ENCODE measurements at regions not wholly inside any gene's neighbourhood (a gene's known extent, or its start where the extent isn't known, plus 50 kb on each side); places are given as distances from the start of the nearest gene placed in this dataset.

- Mint-ChIP-seq H3K27me3 (ENCODE audit: insufficient read depth) (peaks cover 5% of the 10 kb centered on the region; the same call in 1 of the 2 replicates), H3K4me1 (ENCODE audit: low read depth) (peaks cover 26% of the 10 kb centered on the region), H3K27ac (no peak overlapping the region), H3K9me3 (no peaks in the 10 kb centered on the region), H3K36me3 (ENCODE audit: low read depth) (no peaks in the 10 kb centered on the region), H3K4me3 (no peak overlapping the region)
- TF ChIP-seq CTCF (IDR thresholded peaks at IDR 0.05): no peak
- no peak for DNase-seq
Measured at GRCh38 chr6:169324656-169325459, 71.2 kb upstream of the THBS2 start.

GRCh38 chr6:169324086-169324485 is 70.4 kb upstream of the THBS2 start:
- DNase-seq: no peak
- no peak for TF ChIP-seq CTCF (IDR thresholded peaks at IDR 0.05)
- Mint-ChIP-seq H3K9me3 (no peaks in the 10 kb centered on the region), H3K27me3 (ENCODE audit: insufficient read depth) (peaks cover 5% of the 10 kb centered on the region), H3K36me3 (ENCODE audit: low read depth) (no peaks in the 10 kb centered on the region), H3K27ac (no peak overlapping the region), H3K4me3 (no peak overlapping the region), H3K4me1 (ENCODE audit: low read depth) (peaks cover 24% of the 10 kb centered on the region)

- Mint-ChIP-seq H3K27ac (no peak overlapping the region), H3K4me1 (ENCODE audit: low read depth) (peaks cover 20% of the 10 kb centered on the region), H3K27me3 (ENCODE audit: insufficient read depth) (peaks cover 5% of the 10 kb centered on the region), H3K36me3 (ENCODE audit: low read depth) (no peaks in the 10 kb centered on the region), H3K9me3 (no peaks in the 10 kb centered on the region), H3K4me3 (no peak overlapping the region)
- no peak for TF ChIP-seq CTCF (IDR thresholded peaks at IDR 0.05)
- no peak for DNase-seq
Measured at GRCh38 chr6:169323221-169323620, 69.6 kb upstream of the THBS2 start.

GRCh38 chr6:169321546-169321945 is 67.9 kb upstream of the THBS2 start:
- Mint-ChIP-seq H3K27me3 (ENCODE audit: insufficient read depth) (peaks cover 11% of the 10 kb centered on the region), H3K4me1 (ENCODE audit: low read depth) (peaks cover 18% of the 10 kb centered on the region), H3K9me3 (no peaks in the 10 kb centered on the region), H3K36me3 (ENCODE audit: low read depth) (no peaks in the 10 kb centered on the region), H3K27ac (no peak overlapping the region), H3K4me3 (no peak overlapping the region)
- no peak for TF ChIP-seq CTCF (IDR thresholded peaks at IDR 0.05)
- no peak for DNase-seq

- H3K36me3 Mint-ChIP-seq (ENCODE audit: low read depth): no peaks in the 10 kb centered on the region
- TF ChIP-seq CTCF (IDR thresholded peaks at IDR 0.05): no peak
- DNase-seq: no peak
- no peaks in the 10 kb centered on the region for H3K9me3 Mint-ChIP-seq
- no peak overlapping the region for H3K27ac Mint-ChIP-seq
- H3K27me3 Mint-ChIP-seq (ENCODE audit: insufficient read depth): peaks cover 11% of the 10 kb centered on the region
- no peak overlapping the region for H3K4me3 Mint-ChIP-seq
- H3K4me1 Mint-ChIP-seq (ENCODE audit: low read depth): peaks cover 14% of the 10 kb centered on the region
Measured at GRCh38 chr6:169320013-169320412, 66.4 kb upstream of the THBS2 start.

Data from HFFc6 (cell line).